ENCODE measurements at regions not wholly inside any gene's neighbourhood (a gene's known extent, or its start where the extent isn't known, plus 50 kb on each side); places are given as distances from the start of the nearest gene placed in this dataset.

GRCh38 chr20:39259010-39259803, 297.1 kb downstream of the DHX35 start:
- in situ Hi-C loops (cut with HindIII; ENCODE audit: low sequenced_read_pairs) = no loop called here
- no peak for DNase-seq (ENCODE audit: low spot score)

- in situ Hi-C loops (cut with HindIII; ENCODE audit: low sequenced_read_pairs) = no loop called here
- DNase-seq (ENCODE audit: low spot score) = no peak
Observed at GRCh38 chr20:39258253-39258652, 296.1 kb downstream of the DHX35 start.

- in situ Hi-C loops (cut with HindIII; ENCODE audit: low sequenced_read_pairs) = no loop called here
Observed at GRCh38 chr20:39253051-39253755, 291.1 kb downstream of the DHX35 start.

GRCh38 chr20:39252035-39252434, 289.9 kb downstream of the DHX35 start:
- no peak for DNase-seq (ENCODE audit: low spot score)
- in situ Hi-C loops (cut with HindIII; ENCODE audit: low sequenced_read_pairs) = no loop called here

More at GRCh38 chr20:39253051-39253755, 291.1 kb downstream of the DHX35 start:
- no peak for DNase-seq (ENCODE audit: low spot score)

- no peak for DNase-seq (ENCODE audit: low spot score)
- in situ Hi-C loops (cut with HindIII; ENCODE audit: low sequenced_read_pairs) = no loop called here
Observed at GRCh38 chr20:39249798-39250197, 287.7 kb downstream of the DHX35 start.

- in situ Hi-C loops (cut with HindIII; ENCODE audit: low sequenced_read_pairs) = no loop called here
- DNase-seq (ENCODE audit: low spot score) = no peak
Observed at GRCh38 chr20:39248862-39249485, 286.8 kb downstream of the DHX35 start.

- in situ Hi-C loops (cut with HindIII; ENCODE audit: low sequenced_read_pairs) = no loop called here
- DNase-seq (ENCODE audit: low spot score) = no peak
Observed at GRCh38 chr20:39248171-39248861, 286.2 kb downstream of the DHX35 start.

GRCh38 chr20:39246436-39246835, 284.3 kb downstream of the DHX35 start:
- DNase-seq (ENCODE audit: low spot score) = no peak
- in situ Hi-C loops (cut with HindIII; ENCODE audit: low sequenced_read_pairs) = no loop called here

GRCh38 chr20:39245685-39246311, 283.7 kb downstream of the DHX35 start:
- in situ Hi-C loops (cut with HindIII; ENCODE audit: low sequenced_read_pairs) = no loop called here
- no peak for DNase-seq (ENCODE audit: low spot score)

GRCh38 chr20:39243962-39244361, 281.8 kb downstream of the DHX35 start:
- DNase-seq (ENCODE audit: low spot score) = no peak
- in situ Hi-C loops (cut with HindIII; ENCODE audit: low sequenced_read_pairs) = no loop called here

GRCh38 chr20:39242614-39243013, 280.5 kb downstream of the DHX35 start:
- DNase-seq (ENCODE audit: low spot score) = no peak
- in situ Hi-C loops (cut with HindIII; ENCODE audit: low sequenced_read_pairs) = no loop called here

GRCh38 chr20:39234520-39235095, 272.5 kb downstream of the DHX35 start:
- in situ Hi-C loops (cut with HindIII; ENCODE audit: low sequenced_read_pairs) = no loop called here
- DNase-seq (ENCODE audit: low spot score) = no peak

- no peak for DNase-seq (ENCODE audit: low spot score)
- in situ Hi-C loops (cut with HindIII; ENCODE audit: low sequenced_read_pairs) = no loop called here
Observed at GRCh38 chr20:39233755-39234154, 271.6 kb downstream of the DHX35 start.

- in situ Hi-C loops (cut with HindIII; ENCODE audit: low sequenced_read_pairs) = no loop called here
- no peak for DNase-seq (ENCODE audit: low spot score)
Observed at GRCh38 chr20:39227416-39227815, 265.3 kb downstream of the DHX35 start.

- in situ Hi-C loops (cut with HindIII; ENCODE audit: low sequenced_read_pairs) = no loop called here
- DNase-seq (ENCODE audit: low spot score) = no peak
Observed at GRCh38 chr20:39225978-39226377, 263.8 kb downstream of the DHX35 start.

- in situ Hi-C loops (cut with HindIII; ENCODE audit: low sequenced_read_pairs) = no loop called here
- no peak for DNase-seq (ENCODE audit: low spot score)
Observed at GRCh38 chr20:39225536-39225935, 263.4 kb downstream of the DHX35 start.

GRCh38 chr20:39222101-39222500, 260.0 kb downstream of the DHX35 start:
- DNase-seq (ENCODE audit: low spot score) = no peak
- in situ Hi-C loops (cut with HindIII; ENCODE audit: low sequenced_read_pairs) = no loop called here

- DNase-seq (ENCODE audit: low spot score) = no peak
Observed at GRCh38 chr20:39216195-39216594, 254.1 kb downstream of the DHX35 start.

GRCh38 chr20:39214828-39215227, 252.7 kb downstream of the DHX35 start:
- in situ Hi-C loops (cut with HindIII; ENCODE audit: low sequenced_read_pairs) = no loop called here
- DNase-seq (ENCODE audit: low spot score) = no peak

More at GRCh38 chr20:39216195-39216594, 254.1 kb downstream of the DHX35 start:
- in situ Hi-C loops (cut with HindIII; ENCODE audit: low sequenced_read_pairs) = no loop called here

Measured in G401 (cell line).